ENCODE measurements at regions not wholly inside any gene's neighbourhood (a gene's known extent, or its start where the extent isn't known, plus 50 kb on each side); places are given as distances from the start of the nearest gene placed in this dataset.

- TF ChIP-seq CTCF (conservative IDR thresholded peaks at IDR 0.05; ENCODE audit: low read length) (no peak), EZH2phosphoT487 (IDR thresholded peaks at IDR 0.05; ENCODE audit: borderline replicate concordance) (no peak)
Measured at GRCh38 chr7:63039882-63040281, 958.8 kb upstream of the ZNF722 start.

Measured in Loucy (cell line).